HG03097 (cell line): ENCODE measurements at regions not wholly inside any gene's neighbourhood (a gene's known extent, or its start where the extent isn't known, plus 50 kb on each side); places are given as distances from the start of the nearest gene placed in this dataset.
A peak's percentile ranks its signal among the peaks of the same experiment; 100 is the strongest.
"Not testable (repeated sequence)": the region's sequence is repeated elsewhere in the genome, so short reads cannot be mapped to it uniquely, and the experiment has no call there.

ENCODE experiments used
- ATAC-seq: cut with Tn5 transposase; IDR thresholded peaks from one replicate; pipeline ENCODE4 v1.9.1; 2021; ENCODE audit not compliant: unreplicated experiment, low FRiP score

DNA sequence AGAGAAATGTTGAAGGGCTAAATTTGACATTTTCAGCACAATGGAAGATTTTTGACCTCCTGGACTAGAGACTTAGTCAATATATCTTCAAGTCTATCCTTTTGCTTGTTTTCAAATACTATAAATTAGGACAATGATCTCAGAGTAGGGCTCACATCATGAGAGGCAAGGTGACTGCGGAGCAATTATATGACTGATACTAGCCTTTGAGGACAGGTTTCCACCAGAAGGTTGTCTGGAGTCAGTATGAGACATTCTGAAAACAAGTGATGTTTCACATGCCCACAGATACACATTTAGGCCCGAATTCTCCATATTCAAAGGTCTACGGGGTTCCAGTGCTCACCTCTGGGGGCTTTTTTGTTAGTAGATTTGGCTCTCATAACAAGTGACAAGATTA is 142.3 kb upstream of the SAMSN1 start:
- ATAC-seq, result no peak

GRCh38 chr21:14687268-14687625 is 141.1 kb upstream of the SAMSN1 start:
- ATAC-seq, result peak; percentile 41

DNA sequence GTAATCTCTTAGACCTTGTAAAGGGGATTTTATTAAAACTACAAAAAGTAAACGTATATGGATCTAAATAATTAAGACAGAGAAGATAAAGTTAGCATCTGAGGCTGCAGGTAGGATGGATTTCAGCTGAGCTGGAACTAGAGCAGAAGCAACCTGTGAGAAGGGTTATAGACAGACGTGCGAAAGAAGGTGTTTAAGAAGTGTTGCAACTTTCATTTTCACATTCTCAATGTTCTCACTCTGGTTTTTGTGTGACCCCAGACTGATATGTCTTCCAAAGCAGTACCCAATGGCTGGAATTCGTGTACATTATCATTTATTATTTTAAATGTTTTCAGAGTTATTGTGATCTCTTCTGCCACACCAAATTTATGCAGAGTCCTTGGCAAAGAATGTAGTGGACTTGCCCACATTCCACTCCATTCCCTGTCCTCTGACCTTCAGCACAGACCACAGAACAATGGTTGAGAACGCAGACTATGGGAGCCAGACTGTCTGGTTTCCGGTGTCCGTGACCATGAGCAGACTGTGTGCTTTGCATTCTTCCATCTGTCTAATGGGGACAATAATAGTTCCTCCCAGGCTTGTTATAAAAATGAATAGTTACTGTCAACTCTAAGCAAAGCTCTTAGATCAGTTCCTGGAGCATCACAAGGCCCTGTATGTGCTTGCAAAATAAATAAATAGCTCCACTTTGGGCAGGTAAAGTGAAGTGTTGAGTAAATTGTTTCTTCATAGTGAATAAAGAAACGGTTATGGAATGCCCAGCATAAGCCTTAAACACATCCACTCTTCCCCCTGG is 140.6 kb upstream of the SAMSN1 start:
- ATAC-seq, result peak; percentile 47

DNA sequence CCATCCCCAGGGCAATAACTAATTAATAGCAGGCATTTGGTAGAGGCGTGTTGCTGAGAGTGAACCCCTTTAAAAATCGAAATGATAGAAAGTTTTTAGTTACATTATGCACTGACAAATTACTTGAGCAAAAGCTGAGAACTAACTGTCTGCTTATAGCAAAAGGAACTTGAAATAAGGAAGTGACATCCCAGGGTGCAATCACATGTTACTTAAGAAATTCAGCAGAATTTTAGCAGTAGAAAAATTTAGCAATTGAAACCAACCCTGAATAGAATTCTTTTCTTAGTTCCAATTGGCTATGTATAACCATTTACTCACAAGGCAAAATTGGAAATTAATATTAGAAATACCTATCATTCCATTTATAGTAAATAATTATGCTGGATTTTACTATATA is 139.5 kb upstream of the SAMSN1 start:
- no peak for ATAC-seq

GRCh38 chr21:14684071-14684470 is 138.0 kb upstream of the SAMSN1 start:
- no peak for ATAC-seq

DNA sequence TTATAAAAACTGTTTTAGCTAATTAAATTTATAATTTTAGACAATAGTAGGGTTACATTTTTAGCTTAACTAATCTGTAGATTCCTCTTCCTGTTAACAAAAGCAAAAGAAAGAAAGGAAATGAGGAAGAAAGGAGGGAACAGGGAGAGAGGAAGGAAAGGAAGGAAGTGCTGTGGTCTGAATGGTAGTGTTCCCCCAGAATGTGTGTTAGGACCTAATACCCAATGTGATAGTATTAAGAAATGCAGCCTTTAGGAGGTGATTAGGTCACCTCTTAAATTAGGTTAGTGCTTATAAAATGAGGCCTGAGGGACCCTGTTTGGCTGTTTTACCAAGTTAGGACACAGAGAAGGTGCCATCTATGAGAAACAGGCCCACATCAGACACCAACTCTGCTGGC is 136.9 kb upstream of the SAMSN1 start:
- ATAC-seq, result no peak

DNA sequence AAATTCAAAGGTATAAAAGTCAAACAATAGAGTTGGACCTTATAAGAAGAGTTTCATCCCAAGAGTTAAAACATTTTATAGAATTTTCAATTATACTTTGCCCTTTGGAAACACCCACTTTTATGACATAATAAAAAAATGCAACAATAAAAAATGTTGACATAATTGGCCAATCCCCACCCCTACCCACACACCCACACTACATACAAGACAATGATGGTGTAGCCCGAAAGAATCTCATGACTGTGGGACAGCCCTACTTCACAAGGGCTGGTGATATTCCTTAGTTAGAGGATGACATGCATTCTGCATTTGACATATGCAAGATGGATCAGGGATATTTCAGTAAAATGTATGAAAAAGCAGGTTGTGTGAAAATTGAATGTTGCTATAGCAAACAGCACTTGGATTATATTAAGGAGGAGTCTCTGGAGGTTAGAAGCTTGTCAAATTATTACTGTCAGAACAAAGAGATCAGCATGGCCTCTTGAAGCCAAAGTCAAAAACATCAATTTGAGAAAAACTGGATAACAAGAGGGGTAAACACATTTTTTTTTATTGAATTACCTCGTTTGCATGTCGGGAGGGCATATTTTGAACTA is 133.0 kb upstream of the SAMSN1 start:
- no peak for ATAC-seq

- ATAC-seq, result no peak
These were observed 131.6 kb upstream of the SAMSN1 start for GRCh38 chr21:14677639-14678179.

DNA sequence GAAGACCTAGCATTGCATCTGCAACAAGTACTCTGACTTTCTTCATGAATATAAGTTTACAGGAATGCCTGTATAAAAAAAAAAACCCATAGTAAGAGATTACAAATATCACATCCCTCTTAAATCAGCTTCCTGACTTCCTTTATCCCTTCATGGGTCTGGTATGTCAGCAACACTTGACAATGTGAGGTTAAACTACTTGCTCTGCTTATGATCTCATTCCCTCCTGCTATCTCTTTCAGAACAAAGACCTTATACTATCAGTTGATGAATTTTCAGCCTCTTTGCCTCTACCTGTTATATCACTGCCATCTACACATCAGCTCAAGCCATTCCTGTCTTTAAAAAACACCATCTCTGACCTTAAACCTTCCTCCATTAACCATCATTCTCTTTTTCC is 130.9 kb upstream of the SAMSN1 start:
- no peak for ATAC-seq

- ATAC-seq, result no peak
These were observed 129.8 kb upstream of the SAMSN1 start for GRCh38 chr21:14675774-14676530.

- no peak for ATAC-seq
These were observed 127.5 kb upstream of the SAMSN1 start for GRCh38 chr21:14673649-14674048.

GRCh38 chr21:14672466-14672865 is 126.4 kb upstream of the SAMSN1 start:
- no peak for ATAC-seq

GRCh38 chr21:14670409-14670808 is 124.3 kb upstream of the SAMSN1 start:
- no peak for ATAC-seq

GRCh38 chr21:14669092-14669491 is 123.0 kb upstream of the SAMSN1 start:
- not testable (repeated sequence) for ATAC-seq

- no peak for ATAC-seq
These were observed 111.3 kb upstream of the SAMSN1 start for GRCh38 chr21:14657241-14658008.

DNA sequence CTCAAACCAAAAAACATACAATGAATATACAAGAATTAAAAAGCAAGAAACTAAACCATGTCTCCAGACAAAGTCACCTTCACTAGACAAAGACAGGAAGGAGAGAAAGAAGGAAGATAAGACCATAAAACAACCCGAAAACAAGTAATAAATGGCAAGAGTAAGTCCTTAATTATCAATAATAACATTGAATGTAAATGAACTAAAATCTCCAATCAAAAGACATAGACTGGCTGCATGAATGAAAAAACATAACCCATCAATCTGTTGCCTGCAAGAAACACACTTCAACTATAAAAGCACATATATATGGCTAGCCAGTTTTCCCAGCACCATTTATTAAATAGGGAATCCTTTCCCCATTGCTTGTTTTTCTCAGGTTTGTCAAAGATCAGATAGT is 100.8 kb upstream of the SAMSN1 start:
- ATAC-seq, result no peak

GRCh38 chr21:14645702-14646101 is 99.6 kb upstream of the SAMSN1 start:
- ATAC-seq, result no peak

GRCh38 chr21:14632359-14632758 is 86.2 kb upstream of the SAMSN1 start:
- no peak for ATAC-seq

DNA sequence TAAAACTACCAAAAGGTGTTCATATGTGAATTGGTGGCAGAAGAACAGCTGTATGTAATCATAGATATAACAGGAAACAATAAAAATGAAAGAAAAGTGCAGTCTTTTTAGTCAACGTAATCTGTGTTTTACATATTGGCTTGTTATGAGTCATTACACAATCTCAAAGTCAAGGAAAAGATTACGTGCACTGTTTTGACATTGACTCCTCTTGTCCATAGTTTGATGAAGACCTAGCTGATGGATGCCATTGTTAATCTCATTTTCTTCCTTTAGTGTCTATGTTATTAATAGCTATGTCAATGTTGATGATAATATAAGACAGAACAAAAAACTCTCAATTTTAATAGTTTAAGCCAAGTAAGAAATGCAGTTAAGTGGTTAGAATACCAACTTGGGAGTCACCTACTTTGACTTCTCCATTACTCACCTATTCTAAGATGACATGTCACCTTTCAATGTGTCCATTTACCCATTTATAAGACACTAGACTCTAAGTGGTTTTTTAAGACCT is 84.5 kb upstream of the SAMSN1 start:
- no peak for ATAC-seq

DNA sequence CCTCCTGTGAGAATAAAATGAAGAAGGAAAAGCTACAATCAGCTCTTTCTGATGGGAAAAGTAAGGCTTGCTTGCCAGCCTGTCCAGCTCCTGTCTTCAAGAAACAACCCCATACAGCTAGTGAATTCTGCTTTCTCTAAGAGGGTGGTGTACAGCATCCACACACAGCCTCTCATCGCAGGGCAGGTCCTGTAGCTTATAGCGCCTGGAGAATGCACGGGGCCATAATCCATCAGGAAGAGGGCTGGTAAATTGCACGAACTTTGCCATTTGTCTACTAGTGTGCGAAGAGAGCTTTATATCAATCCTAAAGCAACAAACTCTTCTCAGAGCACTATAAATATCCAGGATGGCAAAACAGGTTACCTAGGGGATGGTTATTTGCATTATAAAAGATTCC is 83.3 kb upstream of the SAMSN1 start:
- ATAC-seq, result no peak
